ENCODE measurements at regions not wholly inside any gene's neighbourhood (a gene's known extent, or its start where the extent isn't known, plus 50 kb on each side); places are given as distances from the start of the nearest gene placed in this dataset.
"Not testable (repeated sequence)": the region's sequence is repeated elsewhere in the genome, so short reads cannot be mapped to it uniquely, and the experiment has no call there.

GRCh38 chr1:112114540-112114939 lies 125.1 kb upstream of the KCND3 start:
- no peak overlapping the region for H3K4me3 ChIP-seq (replicated peaks in 1 of 3; ENCODE audit: low read depth in 2 of 3, low read length in 3 of 3)
- no peaks in the 10 kb centered on the region for H3K36me3 ChIP-seq (replicated peaks in 1 of 2; ENCODE audit: control insufficient read depth in 1 of 2, insufficient read depth in 2 of 2, low read length in 2 of 2)
- H3K4me1 ChIP-seq (ENCODE audit: control insufficient read depth in 1 of 2, insufficient read depth in 2 of 2, low read length in 2 of 2) = no peaks in the 10 kb centered on the region
- no peak for TF ChIP-seq CTCF (IDR thresholded peaks at IDR 0.05)
- no peaks in the 10 kb centered on the region for H4K20me1 ChIP-seq (ENCODE audit: insufficient read depth, low read length)
- Mint-ChIP-seq H3K4me1 (no peaks in the 10 kb centered on the region), H3K27me3 (ENCODE audit: low read depth in 3 of 3) (no peaks in the 10 kb centered on the region), H3K27ac (no peak overlapping the region), H3K4me3 (no peak overlapping the region), H3K9me3 (peaks cover 0 to 5% (median 1%) of the 10 kb centered on the region in 7 donors), H3K36me3 (no peaks in the 10 kb centered on the region)
- no peaks in the 10 kb centered on the region for H3K27me3 ChIP-seq (ENCODE audit: control insufficient read depth in 2 of 2, insufficient read depth in 2 of 2, low read length in 2 of 2)
- DNase-seq = no peak
- H3K9me3 ChIP-seq (replicated peaks in 1 of 2; ENCODE audit: control insufficient read depth in 1 of 2, insufficient read depth in 1 of 2, low read length in 2 of 2) = no peaks in the 10 kb centered on the region
- H2AFZ ChIP-seq (ENCODE audit: insufficient read depth, low read depth, low read length, poor library complexity, severe bottlenecking) = no peak overlapping the region
- no peak overlapping the region for H3K9ac ChIP-seq (ENCODE audit: insufficient read depth, low read length, poor library complexity, severe bottlenecking)
- no peak overlapping the region for H3K27ac ChIP-seq (ENCODE audit: low read depth in 1 of 2, low read length in 2 of 2)
- no CpG with 5 or more reads among the region's 1 CpG for WGBS (ENCODE audit: insufficient coverage)
- no peaks in the 10 kb centered on the region for H3K79me2 ChIP-seq (ENCODE audit: insufficient read depth, low read length)
- H3K4me2 ChIP-seq (replicated peaks; ENCODE audit: extremely low read depth, low read length, poor library complexity, severe bottlenecking) = no peak overlapping the region
- intact Hi-C loops (cut with micrococcal nuclease) = no loop called here

GRCh38 chr1:112126598-112126997 lies 137.1 kb upstream of the KCND3 start:
- Histone ChIP-seq H3K9me3 (replicated peaks in 1 of 2; ENCODE audit: control insufficient read depth in 1 of 2, insufficient read depth in 1 of 2, low read length in 2 of 2) (no peaks in the 10 kb centered on the region), H3K4me2 (replicated peaks; ENCODE audit: extremely low read depth, low read length, poor library complexity, severe bottlenecking) (no peak overlapping the region), H3K4me3 (replicated peaks in 1 of 3; ENCODE audit: low read depth in 2 of 3, low read length in 3 of 3) (no peak overlapping the region), H3K27ac (ENCODE audit: low read depth in 1 of 2, low read length in 2 of 2) (no peak overlapping the region), H3K27me3 (ENCODE audit: control insufficient read depth in 2 of 2, insufficient read depth in 2 of 2, low read length in 2 of 2) (no peaks in the 10 kb centered on the region), H3K36me3 (replicated peaks in 1 of 2; ENCODE audit: control insufficient read depth in 1 of 2, insufficient read depth in 2 of 2, low read length in 2 of 2) (no peaks in the 10 kb centered on the region), H3K9ac (ENCODE audit: insufficient read depth, low read length, poor library complexity, severe bottlenecking) (no peak overlapping the region), H4K20me1 (ENCODE audit: insufficient read depth, low read length) (no peaks in the 10 kb centered on the region), H3K4me1 (ENCODE audit: control insufficient read depth in 1 of 2, insufficient read depth in 2 of 2, low read length in 2 of 2) (no peaks in the 10 kb centered on the region), H3K79me2 (ENCODE audit: insufficient read depth, low read length) (no peaks in the 10 kb centered on the region), H2AFZ (ENCODE audit: insufficient read depth, low read depth, low read length, poor library complexity, severe bottlenecking) (no peak overlapping the region)
- TF ChIP-seq CTCF (IDR thresholded peaks at IDR 0.05) = no peak
- intact Hi-C loops (cut with micrococcal nuclease) = no loop called here
- WGBS (ENCODE audit: insufficient coverage) = 100% methylated on average over 1 of the region's 2 CpGs
- Mint-ChIP-seq H3K9me3 (peaks cover 0 to 5% (median under 1%) of the 10 kb centered on the region in 7 donors), H3K27me3 (ENCODE audit: low read depth in 3 of 3) (peaks cover 0 to 8% (median 3%) of the 10 kb centered on the region in 3 donors), H3K4me1 (no peaks in the 10 kb centered on the region), H3K27ac (no peak overlapping the region), H3K36me3 (no peaks in the 10 kb centered on the region), H3K4me3 (no peak overlapping the region)
- no peak for DNase-seq

GRCh38 chr1:112127606-112128005 lies 138.1 kb upstream of the KCND3 start:
- H3K4me2 ChIP-seq (replicated peaks; ENCODE audit: extremely low read depth, low read length, poor library complexity, severe bottlenecking); H4K20me1 ChIP-seq (ENCODE audit: insufficient read depth, low read length); H3K27me3 ChIP-seq (ENCODE audit: control insufficient read depth in 2 of 2, insufficient read depth in 2 of 2, low read length in 2 of 2); H3K36me3 Mint-ChIP-seq; H3K27me3 Mint-ChIP-seq (ENCODE audit: low read depth in 3 of 3); H3K9ac ChIP-seq (ENCODE audit: insufficient read depth, low read length, poor library complexity, severe bottlenecking); H3K9me3 Mint-ChIP-seq; H3K4me1 ChIP-seq (ENCODE audit: control insufficient read depth in 1 of 2, insufficient read depth in 2 of 2, low read length in 2 of 2); intact Hi-C loops (cut with micrococcal nuclease); DNase-seq; H3K4me3 Mint-ChIP-seq; H3K4me1 Mint-ChIP-seq; H3K4me3 ChIP-seq (replicated peaks in 1 of 3; ENCODE audit: low read depth in 2 of 3, low read length in 3 of 3); H2AFZ ChIP-seq (ENCODE audit: insufficient read depth, low read depth, low read length, poor library complexity, severe bottlenecking); H3K27ac Mint-ChIP-seq; H3K79me2 ChIP-seq (ENCODE audit: insufficient read depth, low read length); H3K36me3 ChIP-seq (replicated peaks in 1 of 2; ENCODE audit: control insufficient read depth in 1 of 2, insufficient read depth in 2 of 2, low read length in 2 of 2); H3K9me3 ChIP-seq (replicated peaks in 1 of 2; ENCODE audit: control insufficient read depth in 1 of 2, insufficient read depth in 1 of 2, low read length in 2 of 2); H3K27ac ChIP-seq (ENCODE audit: low read depth in 1 of 2, low read length in 2 of 2): not testable (repeated sequence)
- WGBS (ENCODE audit: insufficient coverage) = no CpG with 5 or more reads among the region's 2 CpGs

Data from CD14-positive monocyte (primary cell).